CD14-positive monocyte (primary cell): ENCODE measurements at regions not wholly inside any gene's neighbourhood (a gene's known extent, or its start where the extent isn't known, plus 50 kb on each side); places are given as distances from the start of the nearest gene placed in this dataset.

Experiments
- DNase-seq, 3 donors: peaks; one replicate each; pipeline ENCODE4 v3.0.0-alpha.2; 2011 to 2022
- H2AFZ ChIP-seq: 2 replicates; pipeline ENCODE4 v1.6.0; 2012; ENCODE audit warnings: mild to moderate bottlenecking, low read depth, low read length, inconsistent platforms; ENCODE audit not compliant: insufficient read depth, poor library complexity, severe bottlenecking
- H3K27ac ChIP-seq, 2 donors: 1 replicate in 1 of 2; 2 replicates in 1 of 2; pipeline ENCODE4 v1.5.1; 2012 to 2013; ENCODE audit warnings: low read length in 2 of 2, control low read depth in 1 of 2, inconsistent platforms in 1 of 2, low read depth in 1 of 2, mild to moderate bottlenecking in 1 of 2
- H3K27me3 ChIP-seq, 2 donors: one replicate each; pipeline versions ENCODE4 v1.6.0 to v1.6.1; 2011 to 2013; ENCODE audit warnings: low read length in 2 of 2; ENCODE audit not compliant: control insufficient read depth in 2 of 2, insufficient read depth in 2 of 2
- H3K36me3 ChIP-seq, 2 donors: replicated peaks in 1 of 2; 1 replicate in 1 of 2; 2 replicates in 1 of 2; pipeline versions ENCODE4 v1.5.1 to v1.6.1; 2012 to 2013; ENCODE audit warnings: low read length in 2 of 2, control low read depth in 1 of 2, inconsistent platforms in 1 of 2, mild to moderate bottlenecking in 1 of 2; ENCODE audit not compliant: insufficient read depth in 2 of 2, control insufficient read depth in 1 of 2
- H3K4me1 ChIP-seq, 2 donors: 1 replicate in 1 of 2; 2 replicates in 1 of 2; pipeline versions ENCODE4 v1.5.1 to v1.6.1; 2012 to 2013; ENCODE audit warnings: low read length in 2 of 2, control low read depth in 1 of 2, inconsistent platforms in 1 of 2, mild to moderate bottlenecking in 1 of 2, moderate library complexity in 1 of 2; ENCODE audit not compliant: insufficient read depth in 2 of 2, control insufficient read depth in 1 of 2
- H3K4me2 ChIP-seq: replicated peaks from 2 replicates; pipeline ENCODE3; 2012; ENCODE audit warnings: low read length, moderate library complexity, mild to moderate bottlenecking; ENCODE audit not compliant: poor library complexity, severe bottlenecking; ENCODE audit errors: extremely low read depth
- H3K4me3 ChIP-seq, 3 experiments: fragments of 200-600 bp in 1 of 3; sonication (generic) in 1 of 3; replicated peaks in 1 of 3; 1 replicate in 2 of 3; 2 replicates in 1 of 3; pipeline ENCODE4 v1.5.1; 2011 to 2013; ENCODE audit warnings: low read length in 3 of 3, mild to moderate bottlenecking in 3 of 3, control low read depth in 2 of 3, low read depth in 2 of 3, inconsistent platforms in 1 of 3, moderate library complexity in 1 of 3
- H3K79me2 ChIP-seq: 2 replicates; pipeline ENCODE4 v1.6.0; 2012; ENCODE audit warnings: mild to moderate bottlenecking, control low read depth, inconsistent platforms, low read length, moderate library complexity; ENCODE audit not compliant: insufficient read depth
- H3K9ac ChIP-seq: 2 replicates; pipeline ENCODE4 v1.6.0; 2017; ENCODE audit warnings: low read length, mild to moderate bottlenecking; ENCODE audit not compliant: insufficient read depth, poor library complexity, severe bottlenecking
- H3K9me3 ChIP-seq, 2 donors: replicated peaks in 1 of 2; 1 replicate in 1 of 2; 2 replicates in 1 of 2; pipeline versions ENCODE4 v1.5.1 to v1.6.1; 2012 to 2013; ENCODE audit warnings: low read length in 2 of 2, control low read depth in 1 of 2; ENCODE audit not compliant: control insufficient read depth in 1 of 2, insufficient read depth in 1 of 2
- H4K20me1 ChIP-seq: 2 replicates; pipeline ENCODE4 v1.6.0; 2012; ENCODE audit warnings: mild to moderate bottlenecking, low read length, control low read depth, moderate library complexity; ENCODE audit not compliant: insufficient read depth
- H3K27ac Mint-ChIP-seq, 7 donors: one replicate each; pipeline ENCODE4 v1.8.0; 2020; ENCODE audit warnings: mild to moderate bottlenecking in 7 of 7, mixed read lengths in 7 of 7, moderate library complexity in 6 of 7, inconsistent platforms in 2 of 7
- H3K27me3 Mint-ChIP-seq, 3 donors: one replicate each; pipeline ENCODE4 v1.8.0; 2021 to 2022; ENCODE audit warnings: low read depth in 3 of 3, mild to moderate bottlenecking in 3 of 3, mixed read lengths in 3 of 3, moderate library complexity in 3 of 3, inconsistent platforms in 1 of 3
- H3K36me3 Mint-ChIP-seq, 2 donors: one replicate each; pipeline ENCODE4 v1.8.0; 2020; ENCODE audit warnings: mixed read lengths in 2 of 2, inconsistent platforms in 1 of 2, mild to moderate bottlenecking in 1 of 2
- H3K4me1 Mint-ChIP-seq: one replicate; pipeline ENCODE4 v1.8.0; 2020; ENCODE audit warnings: mild to moderate bottlenecking, mixed read lengths
- H3K4me3 Mint-ChIP-seq, 2 donors: one replicate each; pipeline ENCODE4 v1.8.0; 2020; ENCODE audit warnings: mild to moderate bottlenecking in 2 of 2, mixed read lengths in 2 of 2, moderate library complexity in 1 of 2
- H3K9me3 Mint-ChIP-seq, 7 donors: one replicate each; pipeline ENCODE4 v1.8.0; 2020 to 2022; ENCODE audit warnings: mixed read lengths in 7 of 7, mild to moderate bottlenecking in 6 of 7, moderate library complexity in 6 of 7, inconsistent platforms in 2 of 7
- WGBS: methylation state at CpG from one replicate; pipeline ENCODE4 v1.1.5; 2013; ENCODE audit warnings: missing lambda C conversion rate; ENCODE audit not compliant: insufficient coverage; 5-methylcytosine and 5-hydroxymethylcytosine counted together
- intact Hi-C, 2 donors: fragments of 100-400 bp; cut with micrococcal nuclease; formaldehyde crosslinking; loops; one replicate each; pipeline versions ENCODE4 v1.15.0 to v1.15.1; 2023
- TF ChIP-seq, protein P1 (sequence below): fragments of 200-600 bp; IDR thresholded peaks from one replicate; pipeline ENCODE4 v1.8.0; 2022; ENCODE audit warnings: antibody characterized with exemption, mild to moderate bottlenecking

DNA sequence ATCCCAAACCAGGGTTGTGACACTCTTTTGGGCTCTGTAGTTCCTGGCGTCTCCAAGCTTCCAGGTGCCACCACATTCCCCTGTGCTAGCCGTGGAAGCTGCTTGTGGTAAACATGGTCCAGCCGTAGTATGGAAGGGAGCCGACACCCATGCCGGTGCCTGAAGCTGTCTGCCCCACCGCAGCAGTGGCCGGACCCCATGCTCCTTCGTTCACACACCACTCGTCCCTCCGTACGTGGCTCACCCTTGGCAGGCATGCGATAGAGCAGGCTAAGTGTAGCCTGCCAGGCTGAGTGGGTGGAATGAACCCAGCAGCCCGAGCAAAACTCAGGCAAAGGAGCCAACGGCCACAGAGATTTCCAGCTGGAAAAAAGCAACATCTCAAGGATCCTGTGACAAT, 2030.4 kb downstream of the EFNA5 start:
- no peaks in the 10 kb centered on the region for H3K36me3 Mint-ChIP-seq
- H3K36me3 ChIP-seq, result no peaks in the 10 kb centered on the region
- H3K4me1 Mint-ChIP-seq, result no peaks in the 10 kb centered on the region
- H3K9me3 Mint-ChIP-seq, result peaks cover 3 to 17% (median 5%) of the 10 kb centered on the region in 7 donors
- H3K4me3 ChIP-seq, result no peak overlapping the region
- H3K4me1 ChIP-seq, result no peaks in the 10 kb centered on the region
- 89% methylated on average over 10 of the region's 14 CpGs for WGBS
- intact Hi-C loops, result no loop called here
- peaks cover 12 to 17% of the 10 kb centered on the region in 2 donors for H3K9me3 ChIP-seq
- no peak overlapping the region for H3K4me3 Mint-ChIP-seq
- no peak overlapping the region for H2AFZ ChIP-seq
- no peak overlapping the region for H3K27ac Mint-ChIP-seq
- no peaks in the 10 kb centered on the region for H3K27me3 ChIP-seq
- no peaks in the 10 kb centered on the region for H4K20me1 ChIP-seq
- no peaks in the 10 kb centered on the region for H3K79me2 ChIP-seq
- no peaks in the 10 kb centered on the region for H3K27me3 Mint-ChIP-seq
- DNase-seq, result no peak
- H3K4me2 ChIP-seq, result no peak overlapping the region
- H3K27ac ChIP-seq, result no peak overlapping the region
- TF ChIP-seq, protein P1, sequence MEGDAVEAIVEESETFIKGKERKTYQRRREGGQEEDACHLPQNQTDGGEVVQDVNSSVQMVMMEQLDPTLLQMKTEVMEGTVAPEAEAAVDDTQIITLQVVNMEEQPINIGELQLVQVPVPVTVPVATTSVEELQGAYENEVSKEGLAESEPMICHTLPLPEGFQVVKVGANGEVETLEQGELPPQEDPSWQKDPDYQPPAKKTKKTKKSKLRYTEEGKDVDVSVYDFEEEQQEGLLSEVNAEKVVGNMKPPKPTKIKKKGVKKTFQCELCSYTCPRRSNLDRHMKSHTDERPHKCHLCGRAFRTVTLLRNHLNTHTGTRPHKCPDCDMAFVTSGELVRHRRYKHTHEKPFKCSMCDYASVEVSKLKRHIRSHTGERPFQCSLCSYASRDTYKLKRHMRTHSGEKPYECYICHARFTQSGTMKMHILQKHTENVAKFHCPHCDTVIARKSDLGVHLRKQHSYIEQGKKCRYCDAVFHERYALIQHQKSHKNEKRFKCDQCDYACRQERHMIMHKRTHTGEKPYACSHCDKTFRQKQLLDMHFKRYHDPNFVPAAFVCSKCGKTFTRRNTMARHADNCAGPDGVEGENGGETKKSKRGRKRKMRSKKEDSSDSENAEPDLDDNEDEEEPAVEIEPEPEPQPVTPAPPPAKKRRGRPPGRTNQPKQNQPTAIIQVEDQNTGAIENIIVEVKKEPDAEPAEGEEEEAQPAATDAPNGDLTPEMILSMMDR, result no peak
- no peak overlapping the region for H3K9ac ChIP-seq

DNA sequence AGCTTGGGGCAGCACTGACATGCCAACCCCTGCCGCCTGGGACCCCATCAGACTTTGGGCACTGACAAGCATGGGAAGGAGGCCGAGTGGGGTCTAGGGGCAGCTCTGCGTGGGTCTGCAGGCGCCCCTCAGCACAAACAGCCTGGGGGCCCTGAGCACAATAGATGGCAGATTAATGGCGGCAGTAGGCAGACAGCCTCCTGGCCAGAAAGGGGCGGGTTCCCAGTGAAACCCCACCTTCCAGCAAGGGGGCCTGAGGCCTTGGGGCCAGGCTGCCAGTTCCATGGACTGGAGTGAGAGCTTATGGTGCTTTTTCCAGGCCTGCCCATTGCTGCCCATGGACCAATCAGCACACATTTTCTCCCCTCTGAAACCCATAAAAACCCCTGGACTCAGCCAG, 2031.2 kb downstream of the EFNA5 start:
- DNase-seq, result no peak
- H3K79me2 ChIP-seq, result no peaks in the 10 kb centered on the region
- intact Hi-C loops, result no loop called here
- no peak overlapping the region for H2AFZ ChIP-seq
- no peaks in the 10 kb centered on the region for H3K27me3 ChIP-seq
- WGBS, result 94% methylated on average over 4 of the region's 6 CpGs
- H3K4me3 ChIP-seq, result no peak overlapping the region
- no peaks in the 10 kb centered on the region for H4K20me1 ChIP-seq
- Mint-ChIP-seq H3K36me3 (no peaks in the 10 kb centered on the region), H3K4me3 (no peak overlapping the region), H3K27me3 (no peaks in the 10 kb centered on the region), H3K9me3 (peaks cover 3 to 18% (median 5%) of the 10 kb centered on the region in 7 donors), H3K27ac (no peak overlapping the region), H3K4me1 (no peaks in the 10 kb centered on the region)
- peaks cover 12 to 17% of the 10 kb centered on the region in 2 donors for H3K9me3 ChIP-seq
- H3K4me2 ChIP-seq, result no peak overlapping the region
- H3K4me1 ChIP-seq, result no peaks in the 10 kb centered on the region
- H3K36me3 ChIP-seq, result no peaks in the 10 kb centered on the region
- no peak overlapping the region for H3K9ac ChIP-seq
- H3K27ac ChIP-seq, result no peak overlapping the region
- TF ChIP-seq, protein P1, result no peak
